IPS-NIHi11 (cell line): ENCODE measurements at regions not wholly inside any gene's neighbourhood (a gene's known extent, or its start where the extent isn't known, plus 50 kb on each side); places are given as distances from the start of the nearest gene placed in this dataset.
A peak's percentile ranks its signal among the peaks of the same experiment; 100 is the strongest.
"Not testable (repeated sequence)": the region's sequence is repeated elsewhere in the genome, so short reads cannot be mapped to it uniquely, and the experiment has no call there.

Experiments used
- DNase-seq: peaks from one replicate; pipeline ENCODE4 v3.0.0; 2012; ENCODE audit warnings: mixed read lengths, low spot score

- DNase-seq: no peak
Measured at GRCh38 chr12:119931402-119931801, 54.3 kb upstream of the CIT start.

DNA sequence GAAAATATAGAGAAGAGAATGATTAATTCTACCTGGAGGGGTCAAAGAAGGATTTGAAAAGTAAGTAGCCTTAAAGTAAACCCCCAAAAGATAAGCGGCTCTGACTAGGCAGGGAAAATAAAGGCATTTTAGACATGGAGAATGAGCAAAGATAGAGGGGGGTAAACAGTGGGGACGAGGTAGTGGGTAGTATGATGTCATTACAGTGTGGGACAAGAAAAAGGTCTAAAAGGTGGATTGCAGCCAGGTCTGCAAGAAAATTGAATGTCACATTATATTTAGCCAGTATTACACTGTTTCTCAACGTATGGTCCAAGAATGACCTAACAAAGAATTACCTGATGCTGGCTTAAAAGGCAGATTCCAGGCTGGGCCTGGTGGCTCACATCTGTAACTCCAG is 55.8 kb upstream of the CIT start:
- no peak for DNase-seq

DNA sequence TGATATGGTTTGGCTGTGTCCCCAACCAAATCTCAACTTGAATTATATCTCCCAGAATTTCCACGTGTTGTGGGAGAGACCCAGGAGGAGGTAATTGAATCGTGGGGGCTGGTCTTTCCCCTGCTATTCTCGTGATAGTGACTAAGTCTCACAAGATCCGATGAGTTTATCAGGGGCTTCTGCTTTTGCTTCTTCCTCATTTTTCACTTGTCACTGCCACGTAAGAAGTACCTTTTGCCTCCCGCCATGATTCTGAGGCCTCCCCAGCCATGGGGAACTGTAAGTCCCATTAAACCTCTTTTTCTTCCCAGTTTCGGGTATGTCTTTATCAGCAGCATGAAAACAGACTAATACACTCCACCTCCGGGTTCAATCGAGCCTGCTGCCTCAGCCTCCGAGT is 54.3 kb upstream of the BICDL1 start:
- not testable (repeated sequence) for DNase-seq

- DNase-seq: no peak
Measured at GRCh38 chr12:119936705-119937311, 52.2 kb upstream of the BICDL1 start.

- peak; percentile 85 for DNase-seq
Measured at GRCh38 chr12:119938049-119938667, 50.9 kb upstream of the BICDL1 start.
